DMS 273 treated with DMSO at 0.1 percent for 48 hours (cell line): ENCODE measurements at regions not wholly inside any gene's neighbourhood (a gene's known extent, or its start where the extent isn't known, plus 50 kb on each side); places are given as distances from the start of the nearest gene placed in this dataset.

Experiments
- DNase-seq: peaks from one replicate; lab custom pipeline; 2025; lab: John Stamatoyannopoulos, UW

DNA sequence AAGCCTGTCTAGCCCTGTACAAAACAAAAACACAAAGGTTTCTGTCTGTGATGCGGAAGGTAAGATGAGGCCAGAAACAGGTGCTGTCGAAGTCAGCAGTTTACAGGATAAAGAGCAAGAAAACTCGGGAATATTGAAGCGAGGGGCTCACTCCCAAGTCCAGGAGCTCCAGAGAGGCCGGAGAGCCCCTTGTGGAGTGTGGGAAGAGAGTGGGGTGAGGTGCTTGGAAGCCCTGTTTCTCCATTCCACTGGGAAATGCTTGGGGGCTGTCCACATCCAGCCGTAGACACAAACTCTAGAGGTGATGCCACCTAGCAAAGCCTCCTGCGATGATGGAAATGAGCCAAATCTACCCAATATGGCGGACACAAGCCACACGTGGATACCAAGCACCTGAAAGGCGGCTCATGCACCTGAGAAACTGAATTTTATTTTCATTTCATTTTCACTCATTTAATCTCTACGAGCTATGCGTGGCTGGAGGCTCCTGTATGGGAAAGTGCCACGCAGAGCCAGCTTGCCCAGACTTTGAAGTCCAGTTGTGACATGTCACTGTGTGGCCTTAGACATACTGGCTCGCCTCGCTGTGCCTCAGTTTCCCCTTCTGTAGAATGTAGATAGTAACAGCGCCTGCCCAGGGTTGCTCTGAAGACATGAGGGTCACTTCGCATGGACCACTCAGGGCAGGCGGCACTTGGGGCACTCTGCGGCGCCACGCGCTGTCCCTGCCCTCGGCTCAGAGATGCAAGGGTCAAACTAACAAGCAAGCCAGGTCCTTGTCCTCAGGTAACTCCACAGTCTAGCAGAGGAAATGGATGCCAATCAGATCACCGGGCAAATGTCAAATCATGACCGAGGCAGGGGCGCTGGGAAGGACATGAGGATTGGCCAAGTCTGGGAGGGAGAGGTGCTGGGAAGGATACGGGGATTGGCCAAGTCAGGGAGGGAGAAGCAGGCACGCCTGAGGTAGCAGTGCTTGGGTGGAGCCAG, 684.7 kb downstream of the TBC1D22A start:
- no peak for DNase-seq

DNA sequence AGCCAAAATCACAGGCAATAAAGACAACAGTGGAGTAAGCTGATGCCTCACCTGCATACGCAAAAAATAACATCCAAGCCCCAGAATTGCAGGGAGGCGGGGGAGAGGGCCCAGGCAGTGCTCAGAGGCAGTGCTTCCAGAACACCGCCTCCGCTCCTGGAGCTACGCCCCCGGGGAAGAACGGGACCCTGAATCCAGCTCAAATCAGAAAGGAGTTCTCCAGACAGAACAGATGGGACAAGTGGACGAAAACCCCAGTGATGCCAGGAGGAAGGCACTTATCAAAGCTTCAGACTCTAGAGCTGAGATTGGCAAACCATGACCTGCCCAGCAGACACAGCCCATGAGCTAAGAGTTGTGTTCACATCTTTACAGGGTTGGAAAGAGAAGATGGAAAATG, 683.9 kb downstream of the TBC1D22A start:
- DNase-seq, result no peak

DNA sequence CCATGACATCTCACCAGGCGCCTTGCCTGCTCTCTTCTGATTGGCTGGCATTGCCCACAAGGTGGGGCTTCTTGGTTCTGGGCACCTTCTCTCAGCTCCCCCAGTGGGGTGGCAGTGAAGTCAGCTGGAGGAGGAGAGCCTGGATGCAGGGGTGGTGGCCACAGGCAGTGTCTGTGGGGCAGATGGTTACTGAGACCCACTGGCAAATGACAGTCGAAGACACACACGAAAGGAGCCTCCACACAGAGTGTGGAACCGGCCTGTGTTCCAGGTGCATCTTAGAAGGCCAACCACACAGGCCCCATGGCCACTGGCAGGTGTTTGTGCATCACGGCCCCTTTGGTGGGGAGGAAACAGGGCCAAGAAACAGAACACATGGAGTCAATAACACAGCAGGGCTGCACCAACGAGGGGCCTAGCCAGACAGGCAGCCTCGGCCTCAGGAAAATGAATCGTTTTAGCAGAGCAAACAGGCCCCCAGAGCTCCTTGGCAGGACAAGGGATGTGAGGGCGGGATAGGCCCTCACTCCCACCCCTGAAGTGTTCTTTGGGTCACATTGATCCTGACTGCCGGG, 683.4 kb downstream of the TBC1D22A start:
- no peak for DNase-seq

DNA sequence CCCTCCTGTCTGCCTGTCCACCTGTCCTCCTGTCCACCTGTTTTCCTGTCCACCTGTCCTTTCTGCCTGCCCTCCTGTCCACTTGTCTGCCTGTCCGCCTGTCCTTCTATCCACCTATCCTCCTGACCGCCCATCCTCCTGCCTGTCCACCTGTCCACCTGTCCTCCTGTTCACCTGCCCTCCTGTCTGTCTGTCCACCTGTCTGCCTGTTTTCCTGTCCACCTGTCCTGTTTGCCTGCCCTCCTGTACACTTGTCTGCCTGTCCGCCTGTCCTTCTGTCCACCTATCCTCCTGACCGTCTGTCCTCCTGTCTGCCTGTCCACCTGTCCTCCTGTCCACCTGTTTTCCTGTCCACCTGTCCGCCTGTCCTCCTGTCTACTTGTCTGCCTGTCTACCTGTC, 682.8 kb downstream of the TBC1D22A start:
- no peak for DNase-seq

DNA sequence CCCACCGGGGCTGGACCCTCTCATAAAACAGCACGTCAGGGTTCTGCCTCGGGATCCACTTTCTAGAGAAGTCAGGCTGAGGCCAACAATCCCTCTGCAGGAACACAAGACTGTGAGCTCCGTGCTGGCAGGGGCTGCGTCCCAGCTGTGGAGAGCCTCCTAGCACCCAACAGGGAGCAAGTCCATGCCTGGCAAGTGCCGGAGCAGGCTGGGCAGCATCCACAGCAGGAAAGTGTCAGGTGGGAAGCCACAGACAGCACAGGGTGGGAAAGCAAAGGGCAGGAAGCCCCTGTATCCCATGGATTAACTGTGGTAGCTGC, 682.3 kb downstream of the TBC1D22A start:
- no peak for DNase-seq

DNA sequence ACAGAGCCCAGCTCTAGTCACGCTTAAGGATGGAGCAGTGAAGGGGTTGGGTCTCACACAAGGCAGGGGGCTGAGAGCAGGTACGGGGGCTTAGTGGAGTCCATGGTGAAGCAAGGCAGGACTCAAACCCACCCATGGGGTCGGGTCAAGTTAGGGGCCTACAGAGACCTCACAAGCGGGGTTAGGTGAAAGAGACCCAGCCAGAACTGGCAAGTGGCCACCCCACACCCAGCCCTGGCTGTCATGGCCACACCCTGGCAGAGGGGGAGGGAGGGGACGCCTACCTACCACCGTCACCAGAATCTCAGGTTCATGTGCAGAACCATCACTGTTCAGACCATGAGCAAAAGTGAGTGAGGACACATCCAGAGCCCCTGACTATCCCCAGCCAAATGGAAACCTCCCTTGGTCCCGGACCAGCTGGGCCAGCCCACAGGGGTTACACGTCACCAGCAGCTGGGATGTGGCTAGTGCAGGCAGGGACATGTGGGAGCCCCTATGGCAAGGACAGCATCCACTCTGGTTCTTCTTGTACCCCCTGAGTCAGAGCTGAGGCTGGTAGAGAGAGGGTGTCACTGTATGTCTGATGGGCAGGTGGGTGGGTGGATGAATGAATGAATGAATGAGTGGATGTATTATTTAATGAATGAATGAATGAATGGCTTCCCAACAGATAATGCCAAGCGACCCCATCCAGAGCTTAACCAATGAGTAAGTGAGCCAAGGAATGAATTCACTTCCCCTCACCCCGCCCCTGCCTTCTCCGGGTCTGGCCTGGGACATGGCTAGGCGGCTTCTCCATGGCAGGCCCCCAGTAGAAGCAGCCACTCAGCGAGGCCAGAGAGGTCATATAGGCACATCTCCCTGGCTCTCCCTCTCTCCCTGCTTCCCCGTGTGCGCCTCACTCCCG, 681.6 kb downstream of the TBC1D22A start:
- no peak for DNase-seq

DNA sequence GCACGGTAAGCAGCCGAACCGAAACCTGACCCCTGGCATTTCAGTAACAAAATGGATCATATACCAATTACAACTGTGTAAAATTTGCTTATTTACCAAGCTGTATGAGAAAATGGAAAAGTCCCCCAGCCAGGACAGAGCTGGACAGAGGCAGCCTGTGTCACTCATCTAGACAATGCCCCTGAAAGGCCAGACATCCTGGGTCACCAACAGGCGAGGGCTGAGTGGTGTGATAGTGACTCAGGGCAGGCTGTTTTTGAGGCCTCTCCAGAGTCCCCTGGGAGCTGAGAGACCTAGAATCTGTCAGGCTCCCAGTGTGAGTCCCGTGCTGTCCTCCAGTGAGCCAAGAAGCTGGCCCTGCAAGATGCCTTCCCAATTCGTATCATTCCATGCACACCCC, 680.4 kb downstream of the TBC1D22A start:
- DNase-seq, result no peak

DNA sequence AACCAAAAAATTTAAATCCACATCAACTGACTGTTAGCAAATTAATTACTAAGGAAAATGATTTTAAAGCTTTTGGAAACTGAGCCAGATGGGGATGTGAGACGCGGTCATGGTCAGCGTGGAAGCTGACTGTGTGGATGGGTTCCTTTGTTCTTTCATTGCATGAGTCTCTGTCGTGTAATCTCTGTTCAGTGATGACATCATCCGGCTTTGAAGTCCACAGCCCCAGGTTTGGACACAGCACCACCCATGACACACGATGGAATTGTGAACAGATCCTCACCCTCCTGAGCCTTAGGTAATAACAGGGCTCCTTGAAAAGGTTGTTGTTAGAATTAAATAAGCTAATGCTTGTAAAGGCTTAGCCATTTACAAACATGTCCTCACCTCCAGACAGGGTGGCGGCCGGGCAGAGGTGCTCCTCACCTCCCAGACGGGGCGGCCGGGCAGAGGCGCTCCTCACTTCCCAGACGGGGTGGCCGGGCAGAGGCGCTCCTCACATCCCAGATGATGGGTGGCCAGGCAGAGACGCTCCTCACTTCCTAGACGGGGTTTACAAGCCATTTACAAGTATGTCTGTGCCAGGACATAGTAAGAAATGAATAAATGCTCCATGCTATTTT, 677.3 kb downstream of the TBC1D22A start:
- DNase-seq, result no peak

DNA sequence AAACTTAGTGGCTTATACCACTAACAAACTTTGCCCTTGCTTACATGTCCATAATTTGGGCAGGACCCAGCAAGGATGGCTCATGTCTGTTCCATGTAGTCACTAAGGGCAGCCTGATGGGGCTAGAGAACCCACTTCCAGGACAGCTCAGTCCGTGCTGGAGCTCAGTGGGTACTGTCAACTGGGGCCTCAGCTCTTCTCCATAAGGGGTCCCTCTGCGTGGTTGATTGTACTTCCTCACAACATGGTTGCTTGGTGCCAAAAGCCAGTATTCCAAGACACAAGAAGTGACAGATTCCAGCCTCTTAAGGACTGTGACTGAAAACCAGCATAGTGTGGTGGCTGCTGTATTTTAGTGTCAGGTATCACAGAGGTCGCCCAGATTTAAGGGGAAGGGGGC, 675.2 kb downstream of the TBC1D22A start:
- DNase-seq, result no peak

DNA sequence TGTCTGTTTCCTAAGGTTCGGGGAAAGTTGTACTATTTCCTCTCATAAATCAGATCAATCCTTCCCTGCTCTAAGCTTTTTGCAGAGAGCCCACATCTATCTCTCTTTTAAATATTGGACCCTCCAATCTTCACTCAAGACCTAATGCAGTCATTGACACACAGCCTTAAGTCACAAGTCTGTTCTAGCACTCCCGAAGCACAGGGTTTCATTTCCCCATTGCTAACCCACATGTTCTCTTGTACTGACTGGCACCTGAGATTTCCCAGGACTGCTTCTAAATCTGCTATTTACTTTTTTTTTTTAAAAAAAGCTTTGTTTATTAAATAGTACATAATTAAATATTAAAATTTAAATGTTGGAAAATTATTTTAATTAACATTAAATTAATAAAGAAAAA, 674.7 kb downstream of the TBC1D22A start:
- no peak for DNase-seq

DNA sequence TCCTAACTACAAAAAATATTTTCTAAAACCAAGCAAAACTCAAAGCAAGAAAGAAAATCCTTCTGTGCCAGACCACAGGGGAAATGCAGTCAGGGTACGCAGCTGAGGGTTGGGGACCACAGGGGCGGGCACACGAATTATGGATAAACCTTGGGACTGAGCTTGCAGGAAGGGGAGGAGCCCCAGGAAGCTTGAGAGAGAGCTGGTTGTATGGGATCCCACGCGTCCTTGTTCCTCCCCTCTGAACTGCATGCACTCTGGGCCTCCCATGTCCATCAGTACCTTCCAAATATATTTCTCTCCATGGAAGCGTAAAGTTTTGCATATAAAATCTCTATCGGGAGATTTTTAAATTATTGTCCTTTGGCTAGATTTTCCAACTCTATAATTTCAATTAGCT, 673.4 kb downstream of the TBC1D22A start:
- no peak for DNase-seq

DNA sequence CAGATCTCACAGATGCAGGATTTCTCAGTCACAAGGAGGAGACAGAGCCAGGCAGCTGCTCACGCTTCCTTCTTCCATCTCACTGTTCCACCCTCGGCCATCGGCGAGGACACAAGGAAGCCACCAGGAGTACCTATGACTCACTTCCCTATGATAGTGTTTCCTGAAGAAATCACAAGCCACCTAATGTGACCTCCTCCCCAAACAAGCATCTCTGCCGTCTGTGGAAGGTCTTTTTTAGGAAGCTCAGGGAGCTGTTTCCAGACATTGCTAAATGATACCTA, 672.7 kb downstream of the TBC1D22A start:
- no peak for DNase-seq

DNA sequence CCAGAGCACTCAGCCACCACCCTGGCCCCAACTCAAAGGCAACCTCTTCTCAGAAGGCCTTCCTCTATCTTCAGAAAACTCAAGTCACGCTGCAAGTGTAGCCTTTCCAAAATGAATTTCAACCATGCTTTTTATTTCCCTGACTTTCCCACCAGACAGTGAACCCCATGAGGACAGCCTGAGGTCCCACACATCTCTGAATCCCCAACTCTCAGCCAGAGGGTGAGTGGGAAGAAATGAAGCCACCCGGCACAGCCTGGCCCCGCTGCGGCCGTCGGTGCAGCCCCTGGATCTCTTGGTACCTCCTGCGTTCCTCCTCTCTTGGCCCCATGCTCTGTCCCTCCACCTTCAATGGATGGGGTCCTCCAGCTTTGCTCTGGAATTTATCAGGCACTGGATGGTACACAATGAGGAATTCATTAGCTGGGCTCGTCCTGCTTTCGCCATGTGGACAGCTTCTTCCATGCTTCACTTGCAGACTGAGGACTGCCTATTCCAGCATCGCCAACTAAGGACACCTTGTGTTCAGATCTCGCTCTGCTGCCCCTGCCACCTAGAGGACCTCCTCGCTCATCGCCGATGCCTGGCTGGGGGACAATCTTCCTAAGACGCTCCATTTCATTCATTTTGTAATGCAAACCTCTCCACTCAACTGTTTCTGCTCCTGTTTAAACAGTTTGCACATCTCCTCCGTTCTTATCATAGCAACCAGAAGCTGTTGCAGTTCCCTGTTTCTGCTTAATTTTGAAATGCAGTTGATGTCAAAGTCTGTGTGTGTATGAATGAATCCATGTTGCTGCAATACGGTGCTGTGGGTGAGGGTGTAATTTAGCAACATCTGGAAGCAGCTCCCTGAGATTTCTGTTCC, 672.1 kb downstream of the TBC1D22A start:
- DNase-seq, result no peak

DNA sequence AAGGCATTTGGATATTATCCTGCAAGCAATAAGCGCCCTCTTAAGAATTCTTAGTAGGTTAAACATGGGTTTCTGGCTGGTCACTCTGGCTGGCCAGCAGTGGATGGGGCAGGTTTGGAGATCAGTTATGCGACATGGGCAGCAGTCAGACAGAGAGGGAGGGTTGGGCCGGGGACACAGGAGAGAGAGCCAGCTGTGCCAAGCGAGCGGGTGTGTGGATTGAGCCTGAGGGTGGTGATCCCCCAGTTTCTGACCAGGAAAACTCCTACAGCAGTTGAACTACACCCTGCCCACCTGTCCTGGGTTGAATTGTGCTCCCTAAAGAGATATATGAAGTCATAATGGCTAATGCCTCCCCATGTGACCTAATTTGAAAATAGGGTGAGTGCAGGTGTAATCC, 671.2 kb downstream of the TBC1D22A start:
- DNase-seq, result no peak

DNA sequence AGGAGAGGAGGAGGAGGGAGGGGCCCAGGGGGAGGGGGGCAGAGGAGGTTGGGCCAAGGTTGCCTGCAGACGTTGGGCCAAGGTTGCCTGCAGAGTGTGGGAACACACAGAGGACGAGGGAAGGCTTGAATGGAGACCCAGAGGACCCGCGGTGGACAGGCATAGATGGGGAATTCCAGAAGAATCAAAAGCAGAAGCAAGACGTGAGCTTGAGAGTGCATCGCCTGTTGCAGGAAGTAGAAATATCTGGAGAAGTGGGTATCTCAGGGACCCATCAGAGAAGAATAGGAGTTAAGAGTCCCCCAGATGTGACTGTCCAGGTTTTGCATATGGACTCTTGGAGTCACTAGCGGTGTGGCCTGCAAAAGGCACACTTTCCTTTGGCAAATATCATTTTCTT, 670.2 kb downstream of the TBC1D22A start:
- no peak for DNase-seq

DNA sequence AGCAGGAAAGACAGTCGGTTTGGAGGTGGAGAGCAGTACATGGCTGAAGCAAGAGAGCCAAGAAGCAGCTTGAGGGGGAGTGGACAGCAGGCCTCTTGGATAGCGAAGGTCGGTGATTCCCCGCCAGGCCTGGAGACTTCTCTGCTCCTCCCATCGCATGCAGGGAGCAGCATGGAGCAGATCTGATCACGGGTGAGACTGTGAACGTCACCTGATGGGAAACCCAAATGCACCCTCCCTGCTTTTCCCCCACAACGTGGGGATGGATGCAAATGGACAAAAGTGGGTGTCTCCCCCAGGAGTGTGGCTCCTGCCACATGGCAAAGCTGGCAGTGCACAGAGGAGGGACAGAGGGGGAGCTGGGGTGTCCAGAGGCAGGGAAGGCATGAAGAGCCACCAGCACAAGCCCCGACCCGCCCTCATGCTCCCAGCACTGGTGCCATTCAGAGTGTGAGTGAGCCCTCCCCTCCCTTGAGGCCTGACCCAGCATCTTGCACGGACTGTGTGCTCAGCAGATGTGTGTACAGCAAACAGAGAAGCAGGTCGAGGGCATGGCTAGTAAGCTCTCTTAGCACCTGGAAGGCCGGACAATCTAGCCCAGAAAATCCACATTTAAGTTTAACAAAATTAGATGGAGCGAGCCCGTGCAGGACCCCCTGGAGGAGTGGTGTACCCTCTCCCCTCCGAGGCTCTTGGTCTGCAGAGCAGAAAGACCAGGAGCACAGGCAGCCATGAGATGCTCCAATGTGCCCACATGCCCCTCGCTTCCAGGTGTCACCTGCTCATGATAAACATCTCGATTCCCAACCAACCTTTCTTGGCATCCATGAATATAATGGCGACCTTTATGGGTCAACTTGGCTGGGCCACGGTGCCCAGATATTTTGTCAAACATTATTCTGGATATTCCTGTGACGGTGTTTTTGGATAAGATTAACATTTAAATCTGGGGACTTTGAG, 661.7 kb downstream of the TBC1D22A start:
- DNase-seq, result no peak

DNA sequence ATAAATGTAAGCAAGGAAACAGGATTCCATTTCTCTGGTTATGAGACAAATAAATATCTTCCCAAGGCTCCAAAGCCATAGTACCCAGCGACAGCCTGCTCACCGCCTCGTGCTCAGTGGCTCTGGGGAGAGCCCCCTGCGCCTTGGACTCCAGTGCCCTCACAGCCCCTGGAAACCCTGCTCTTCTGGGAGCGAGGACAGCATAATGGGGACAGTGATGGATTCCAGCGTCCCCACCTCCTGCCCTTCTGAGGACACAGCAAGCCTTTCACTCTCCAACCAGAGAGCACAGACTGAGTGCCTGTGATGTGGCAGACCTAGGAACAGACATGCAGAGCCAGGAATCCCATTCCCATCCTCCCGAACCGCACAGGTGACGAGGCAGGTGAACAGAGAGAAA, 660.8 kb downstream of the TBC1D22A start:
- DNase-seq, result no peak

DNA sequence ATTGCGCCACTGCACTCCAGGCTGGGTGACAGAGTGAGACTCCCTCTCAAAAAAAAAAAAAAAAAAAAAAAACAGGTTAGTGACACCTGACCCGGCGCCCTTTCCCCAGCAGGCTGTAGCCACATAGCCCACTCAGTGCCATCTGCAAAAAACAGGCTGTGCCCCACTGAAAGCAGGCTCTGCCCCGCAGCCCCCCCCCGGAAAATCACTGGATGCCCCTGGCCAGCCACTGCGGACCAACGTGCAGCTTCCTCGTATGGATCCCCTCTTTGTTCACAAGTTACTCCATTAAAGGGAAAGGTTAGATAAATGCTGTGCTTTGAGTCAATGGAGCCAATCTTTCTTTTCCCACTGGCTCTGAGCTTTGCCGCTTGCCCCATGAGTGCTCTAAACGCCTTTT, 660.3 kb downstream of the TBC1D22A start:
- no peak for DNase-seq

DNA sequence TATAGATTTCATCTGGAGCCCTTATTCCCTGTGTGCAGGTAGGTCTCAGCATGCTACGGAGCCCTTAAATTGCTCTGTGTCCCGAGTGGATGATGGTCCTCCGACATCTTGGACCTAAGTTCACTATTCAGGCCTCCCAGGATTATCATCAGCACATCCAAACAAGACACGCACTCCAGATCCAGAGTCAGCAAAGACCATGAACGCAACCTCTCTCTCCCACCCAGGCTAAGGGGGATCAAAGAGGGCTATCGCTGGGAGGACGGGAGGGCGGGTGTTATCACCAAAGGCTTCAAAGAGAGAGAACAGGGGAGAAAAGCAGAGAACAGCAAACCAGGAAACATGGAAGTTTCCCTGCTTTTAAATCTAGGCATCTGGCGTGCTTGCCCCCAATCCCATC, 659.4 kb downstream of the TBC1D22A start:
- DNase-seq, result no peak

DNA sequence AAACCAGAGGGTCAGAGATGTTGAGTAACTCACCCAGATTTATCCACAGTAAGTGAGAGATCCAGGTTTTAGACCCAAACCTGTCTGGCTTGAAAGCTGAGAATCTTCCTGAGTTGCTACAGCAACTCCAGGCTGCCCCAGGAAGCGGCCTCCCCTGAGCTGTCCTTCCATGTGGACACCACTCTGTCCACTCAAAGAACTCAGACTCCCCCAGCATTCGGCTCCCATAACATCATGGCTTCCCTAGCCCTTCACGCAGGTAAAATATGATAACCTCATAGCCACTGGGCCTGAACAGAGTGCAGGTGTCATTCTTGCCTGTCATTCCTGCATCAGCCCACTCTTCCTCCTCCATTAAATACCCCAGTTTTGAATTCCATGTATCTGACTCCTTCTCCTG, 657.8 kb downstream of the TBC1D22A start:
- DNase-seq, result no peak
